ENCODE measurements at regions not wholly inside any gene's neighbourhood (a gene's known extent, or its start where the extent isn't known, plus 50 kb on each side); places are given as distances from the start of the nearest gene placed in this dataset.

DNA sequence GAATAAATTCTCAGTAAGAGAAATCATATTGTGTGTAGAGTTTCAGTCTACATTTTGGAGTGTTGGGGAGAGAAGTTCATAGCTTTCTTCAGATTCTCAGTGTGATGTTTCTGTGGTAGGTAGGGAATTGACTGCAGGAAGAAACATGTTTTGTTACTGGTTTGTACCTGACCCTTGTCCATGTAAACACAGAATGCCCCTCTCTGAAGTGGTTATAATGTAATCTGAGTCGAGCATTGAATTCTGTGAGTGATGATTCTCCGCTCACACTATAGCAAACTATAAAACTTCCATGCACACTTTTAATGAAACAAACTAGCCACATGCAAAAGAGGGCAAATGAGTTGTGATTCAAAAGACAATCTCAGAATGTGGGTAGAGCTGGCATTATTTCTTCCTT lies 433.2 kb downstream of the USP25 start:
- DNase-seq (ENCODE audit: low spot score) (no peak), ATAC-seq (ENCODE audit: low read depth) (no peak)
- Histone ChIP-seq H3K4me1 (ENCODE audit: insufficient read depth, poor library complexity, severe bottlenecking) (no peaks in the 10 kb centered on the region), H3K36me3 (ENCODE audit: low read depth) (no peaks in the 10 kb centered on the region), H3K4me3 (ENCODE audit: severe bottlenecking) (no peak overlapping the region), H3K9me3 (ENCODE audit: severe bottlenecking) (no peaks in the 10 kb centered on the region), H3K27ac (ENCODE audit: poor library complexity, severe bottlenecking) (no peak overlapping the region), H3K27me3 (ENCODE audit: insufficient read depth, poor library complexity, severe bottlenecking) (no peaks in the 10 kb centered on the region)
- TF ChIP-seq CTCF (IDR thresholded peaks at IDR 0.05; ENCODE audit: poor library complexity, severe bottlenecking): no peak

GRCh38 chr21:16169102-16169511 lies 439.3 kb downstream of the USP25 start:
- H3K9me3 ChIP-seq (ENCODE audit: severe bottlenecking): no peaks in the 10 kb centered on the region
- H3K27me3 ChIP-seq (ENCODE audit: insufficient read depth, poor library complexity, severe bottlenecking): no peaks in the 10 kb centered on the region
- DNase-seq (ENCODE audit: low spot score) (no peak), ATAC-seq (ENCODE audit: low read depth) (no peak)
- no peaks in the 10 kb centered on the region for H3K36me3 ChIP-seq (ENCODE audit: low read depth)
- H3K27ac ChIP-seq (ENCODE audit: poor library complexity, severe bottlenecking): no peak overlapping the region
- TF ChIP-seq CTCF (IDR thresholded peaks at IDR 0.05; ENCODE audit: poor library complexity, severe bottlenecking): no peak
- no peaks in the 10 kb centered on the region for H3K4me1 ChIP-seq (ENCODE audit: insufficient read depth, poor library complexity, severe bottlenecking)
- no peak overlapping the region for H3K4me3 ChIP-seq (ENCODE audit: severe bottlenecking)

DNA sequence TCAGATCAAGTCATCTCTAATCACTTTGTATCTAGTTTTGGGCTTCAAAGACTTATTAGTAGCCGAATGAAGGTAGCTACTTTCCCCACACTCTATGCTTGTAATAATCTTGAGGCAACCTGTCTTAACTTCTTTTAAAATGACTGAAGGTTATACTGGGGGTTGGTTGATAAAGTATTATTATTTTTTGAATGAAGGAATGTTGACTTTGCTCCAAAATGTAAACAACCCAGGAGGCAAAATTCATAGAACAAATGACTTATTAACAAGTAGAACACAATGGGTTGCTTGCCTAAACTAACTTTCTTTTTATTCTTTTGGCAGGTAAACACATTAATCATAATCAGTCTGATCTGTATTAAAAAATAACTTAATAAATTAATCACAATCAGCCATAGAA lies 440.0 kb downstream of the USP25 start:
- Histone ChIP-seq H3K4me1 (ENCODE audit: insufficient read depth, poor library complexity, severe bottlenecking) (no peaks in the 10 kb centered on the region), H3K27me3 (ENCODE audit: insufficient read depth, poor library complexity, severe bottlenecking) (no peaks in the 10 kb centered on the region), H3K36me3 (ENCODE audit: low read depth) (no peaks in the 10 kb centered on the region), H3K4me3 (ENCODE audit: severe bottlenecking) (no peak overlapping the region), H3K27ac (ENCODE audit: poor library complexity, severe bottlenecking) (no peak overlapping the region), H3K9me3 (ENCODE audit: severe bottlenecking) (no peaks in the 10 kb centered on the region)
- no peak for DNase-seq (ENCODE audit: low spot score)
- TF ChIP-seq CTCF (IDR thresholded peaks at IDR 0.05; ENCODE audit: poor library complexity, severe bottlenecking): no peak
- no peak for ATAC-seq (ENCODE audit: low read depth)

DNA sequence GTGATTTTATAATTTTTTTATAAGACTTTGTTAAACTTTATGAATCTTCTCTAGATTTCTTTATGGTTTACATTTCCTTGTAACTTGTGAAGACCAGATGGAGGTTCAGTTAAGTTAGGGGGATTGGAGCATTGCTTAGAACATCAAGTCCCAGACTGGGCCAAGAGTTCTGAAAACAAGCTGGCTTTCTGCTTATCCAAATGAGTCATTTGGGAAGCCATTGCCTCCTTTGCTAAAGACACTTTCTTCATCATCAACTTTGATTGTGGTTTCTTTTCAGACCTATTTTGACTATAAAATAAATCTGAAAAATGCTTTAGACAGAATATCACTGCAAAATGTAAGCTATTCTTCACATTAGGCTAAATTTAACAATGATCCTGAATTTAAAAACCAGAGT lies 446.8 kb downstream of the USP25 start:
- Histone ChIP-seq H3K4me1 (ENCODE audit: insufficient read depth, poor library complexity, severe bottlenecking) (no peaks in the 10 kb centered on the region), H3K27me3 (ENCODE audit: insufficient read depth, poor library complexity, severe bottlenecking) (no peaks in the 10 kb centered on the region), H3K4me3 (ENCODE audit: severe bottlenecking) (no peak overlapping the region), H3K36me3 (ENCODE audit: low read depth) (no peaks in the 10 kb centered on the region), H3K27ac (ENCODE audit: poor library complexity, severe bottlenecking) (no peak overlapping the region), H3K9me3 (ENCODE audit: severe bottlenecking) (no peaks in the 10 kb centered on the region)
- no peak for TF ChIP-seq CTCF (IDR thresholded peaks at IDR 0.05; ENCODE audit: poor library complexity, severe bottlenecking)
- ATAC-seq (ENCODE audit: low read depth): no peak
- no peak for DNase-seq (ENCODE audit: low spot score)

GRCh38 chr21:16177532-16177931 lies 447.8 kb downstream of the USP25 start:
- Histone ChIP-seq H3K4me1 (ENCODE audit: insufficient read depth, poor library complexity, severe bottlenecking) (no peaks in the 10 kb centered on the region), H3K27ac (ENCODE audit: poor library complexity, severe bottlenecking) (no peak overlapping the region), H3K36me3 (ENCODE audit: low read depth) (no peaks in the 10 kb centered on the region), H3K4me3 (ENCODE audit: severe bottlenecking) (no peak overlapping the region), H3K9me3 (ENCODE audit: severe bottlenecking) (no peaks in the 10 kb centered on the region), H3K27me3 (ENCODE audit: insufficient read depth, poor library complexity, severe bottlenecking) (no peaks in the 10 kb centered on the region)
- DNase-seq (ENCODE audit: low spot score): no peak
- TF ChIP-seq CTCF (IDR thresholded peaks at IDR 0.05; ENCODE audit: poor library complexity, severe bottlenecking): no peak
- no peak for ATAC-seq (ENCODE audit: low read depth)

Data from RWPE2 (cell line).